OCI-LY3 (cell line): ENCODE measurements at regions not wholly inside any gene's neighbourhood (a gene's known extent, or its start where the extent isn't known, plus 50 kb on each side); places are given as distances from the start of the nearest gene placed in this dataset.
A peak's percentile ranks its signal among the peaks of the same experiment; 100 is the strongest.
"Not testable (repeated sequence)": the region's sequence is repeated elsewhere in the genome, so short reads cannot be mapped to it uniquely, and the experiment has no call there.

Experiments
- H2AFZ ChIP-seq: fragments of 200-600, 300-600 bp; shearing (Covaris generic); 2 replicates; pipeline ENCODE4 v1.6.0; 2014; ENCODE audit warnings: antibody characterized with exemption, low read depth, low read length
- H3K27ac ChIP-seq: fragments of 200-600, 300-600 bp; sonication (generic); 2 replicates; pipeline ENCODE4 v1.5.1; 2014; ENCODE audit warnings: mild to moderate bottlenecking, low read length, moderate library complexity, mixed read lengths
- H3K27me3 ChIP-seq: fragments of 200-600, 300-600 bp; sonication (generic); 2 replicates; pipeline ENCODE4 v1.6.1; 2014; ENCODE audit warnings: low read depth, low read length, mixed read lengths
- H3K36me3 ChIP-seq: fragments of 200-600, 300-600 bp; sonication (generic); replicated peaks from 2 replicates; pipeline ENCODE3; 2014; ENCODE audit warnings: low read depth, low read length, mixed read lengths
- H3K4me1 ChIP-seq: fragments of 300-600, 200-600 bp; sonication (generic); 2 replicates; pipeline ENCODE4 v1.6.1; 2014; ENCODE audit warnings: low read length, mixed read lengths
- H3K4me2 ChIP-seq: fragments of 200-600, 300-600 bp; sonication (generic); 2 replicates; pipeline ENCODE4 v1.6.1; 2014; ENCODE audit warnings: low read length, mixed read lengths
- H3K4me3 ChIP-seq: fragments of 300-600, 200-600 bp; sonication (generic); 2 replicates; pipeline ENCODE4 v1.5.1; 2014; ENCODE audit warnings: antibody characterized with exemption, mild to moderate bottlenecking, low read length, moderate library complexity
- H3K79me2 ChIP-seq: fragments of 300-600, 200-600 bp; shearing (Covaris generic); 2 replicates; pipeline ENCODE4 v1.6.1; 2014; ENCODE audit warnings: mild to moderate bottlenecking, low read length, mixed read lengths
- H3K9ac ChIP-seq: fragments of 300-600, 200-600 bp; shearing (Covaris generic); 2 replicates; pipeline ENCODE4 v1.6.0; 2014; ENCODE audit warnings: mild to moderate bottlenecking, low read length, moderate library complexity
- H3K9me3 ChIP-seq: fragments of 200-600, 300-600 bp; shearing (Covaris generic); 2 replicates; pipeline ENCODE4 v1.6.1; 2014; ENCODE audit warnings: low read length, mixed read lengths; ENCODE audit not compliant: insufficient read depth
- H4K20me1 ChIP-seq: fragments of 200-600, 300-600 bp; sonication (generic); 2 replicates; pipeline ENCODE4 v1.6.1; 2016; ENCODE audit warnings: low read length, mixed read lengths; ENCODE audit not compliant: insufficient read depth
- EZH2phosphoT487 ChIP-seq: fragments of 200-600 bp; shearing (Covaris generic); IDR thresholded peaks from 2 replicates; pipeline ENCODE4 v1.6.1; 2018; ENCODE audit warnings: antibody characterized with exemption, mixed run types, low read depth
- TF ChIP-seq, protein P1 (sequence below): fragments of 200-600, 300-600 bp; sonication (generic); IDR thresholded peaks from 2 replicates; pipeline ENCODE4 v1.5.1; 2014; ENCODE audit warnings: antibody characterized with exemption, low read length, low read depth

DNA sequence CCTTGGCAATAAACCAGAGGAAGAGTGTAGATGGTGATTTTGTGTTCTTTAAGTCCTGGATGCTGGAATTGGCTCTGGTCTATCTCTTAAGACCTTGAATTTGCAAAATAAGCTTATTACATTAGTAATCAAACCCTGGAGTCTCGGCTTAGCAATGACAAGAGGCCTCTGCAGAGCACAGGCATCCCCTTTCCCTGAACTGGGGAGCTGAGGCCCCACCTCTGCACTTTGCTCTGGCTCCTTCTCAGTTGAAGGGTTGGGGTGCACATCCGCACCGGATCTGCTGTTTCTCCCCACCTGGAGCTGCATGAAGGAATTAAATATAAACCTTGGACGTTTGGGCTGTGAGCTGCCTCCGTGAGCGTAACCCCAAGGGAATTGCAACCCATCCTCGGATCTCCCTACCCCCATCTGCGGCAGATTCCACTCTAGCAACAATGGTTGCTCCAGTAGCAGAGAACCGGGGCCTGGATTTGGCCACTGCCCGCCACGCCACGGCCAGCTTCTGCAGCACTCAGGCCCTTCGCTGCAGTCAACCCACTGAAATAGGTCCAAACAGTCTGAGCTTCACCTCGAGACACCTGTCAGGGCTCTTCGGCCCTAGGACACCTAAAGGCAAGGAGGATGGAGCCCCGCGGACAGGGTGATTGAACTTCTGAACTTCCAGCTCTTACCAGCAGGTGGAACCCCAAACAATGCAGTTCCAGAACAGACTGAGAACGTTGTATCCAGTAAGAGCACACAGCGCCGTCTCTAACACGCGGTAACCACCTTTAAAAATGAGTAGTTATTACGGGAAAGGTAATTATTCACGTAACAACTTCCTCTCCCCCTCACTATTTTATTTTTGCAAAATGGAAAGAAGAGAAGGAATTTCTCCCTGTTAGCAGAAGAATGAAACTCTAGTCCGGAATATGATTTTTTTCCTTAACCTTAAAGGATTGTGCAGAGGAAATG, 54.8 kb upstream of the CAPRIN1 start:
- Histone ChIP-seq H3K4me1 (peaks cover 25% of the 10 kb centered on the region), H3K4me2 (peak overlapping the region; percentile 88), H3K36me3 (no peaks in the 10 kb centered on the region), H3K4me3 (peak overlapping the region; percentile 61), H2AFZ (peak overlapping the region; percentile 84), H3K9ac (peak overlapping the region; percentile 5; the same call in 1 of the 2 replicates), H3K79me2 (no peaks in the 10 kb centered on the region), H3K27me3 (peaks cover 28% of the 10 kb centered on the region), H3K9me3 (no peaks in the 10 kb centered on the region), H4K20me1 (no peaks in the 10 kb centered on the region), H3K27ac (no peak overlapping the region)
- TF ChIP-seq, protein P1, sequence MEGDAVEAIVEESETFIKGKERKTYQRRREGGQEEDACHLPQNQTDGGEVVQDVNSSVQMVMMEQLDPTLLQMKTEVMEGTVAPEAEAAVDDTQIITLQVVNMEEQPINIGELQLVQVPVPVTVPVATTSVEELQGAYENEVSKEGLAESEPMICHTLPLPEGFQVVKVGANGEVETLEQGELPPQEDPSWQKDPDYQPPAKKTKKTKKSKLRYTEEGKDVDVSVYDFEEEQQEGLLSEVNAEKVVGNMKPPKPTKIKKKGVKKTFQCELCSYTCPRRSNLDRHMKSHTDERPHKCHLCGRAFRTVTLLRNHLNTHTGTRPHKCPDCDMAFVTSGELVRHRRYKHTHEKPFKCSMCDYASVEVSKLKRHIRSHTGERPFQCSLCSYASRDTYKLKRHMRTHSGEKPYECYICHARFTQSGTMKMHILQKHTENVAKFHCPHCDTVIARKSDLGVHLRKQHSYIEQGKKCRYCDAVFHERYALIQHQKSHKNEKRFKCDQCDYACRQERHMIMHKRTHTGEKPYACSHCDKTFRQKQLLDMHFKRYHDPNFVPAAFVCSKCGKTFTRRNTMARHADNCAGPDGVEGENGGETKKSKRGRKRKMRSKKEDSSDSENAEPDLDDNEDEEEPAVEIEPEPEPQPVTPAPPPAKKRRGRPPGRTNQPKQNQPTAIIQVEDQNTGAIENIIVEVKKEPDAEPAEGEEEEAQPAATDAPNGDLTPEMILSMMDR, result peak; percentile 84
- no peak for TF ChIP-seq EZH2phosphoT487

DNA sequence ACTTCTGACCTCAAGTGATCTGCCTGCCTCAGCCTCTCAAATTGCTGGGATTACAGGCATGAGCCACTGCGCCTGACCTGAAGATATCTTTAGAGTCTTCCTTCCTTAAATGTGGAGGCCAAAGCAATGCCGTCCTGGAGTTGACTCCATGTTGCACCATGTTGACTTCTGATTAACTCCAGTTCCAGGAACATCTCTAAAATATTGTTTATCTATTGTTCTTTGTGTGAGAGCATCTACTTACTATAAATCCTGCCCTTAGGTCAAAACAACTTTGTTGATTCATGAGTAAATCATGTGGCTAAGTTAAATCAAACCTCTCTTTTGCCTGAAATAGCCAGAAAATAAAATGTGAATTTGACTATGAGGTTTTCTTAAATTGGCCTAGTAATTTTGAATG, 56.6 kb upstream of the CAPRIN1 start:
- Histone ChIP-seq H3K27me3 (peaks cover 24% of the 10 kb centered on the region), H3K4me3 (no peak overlapping the region), H3K27ac (no peak overlapping the region), H3K4me2 (no peak overlapping the region), H3K36me3 (no peaks in the 10 kb centered on the region), H3K79me2 (no peaks in the 10 kb centered on the region), H2AFZ (no peak overlapping the region), H4K20me1 (no peaks in the 10 kb centered on the region), H3K9me3 (no peaks in the 10 kb centered on the region), H3K9ac (no peak overlapping the region), H3K4me1 (peaks cover 12% of the 10 kb centered on the region)
- TF ChIP-seq, protein P1, result no peak
- no peak for TF ChIP-seq EZH2phosphoT487

DNA sequence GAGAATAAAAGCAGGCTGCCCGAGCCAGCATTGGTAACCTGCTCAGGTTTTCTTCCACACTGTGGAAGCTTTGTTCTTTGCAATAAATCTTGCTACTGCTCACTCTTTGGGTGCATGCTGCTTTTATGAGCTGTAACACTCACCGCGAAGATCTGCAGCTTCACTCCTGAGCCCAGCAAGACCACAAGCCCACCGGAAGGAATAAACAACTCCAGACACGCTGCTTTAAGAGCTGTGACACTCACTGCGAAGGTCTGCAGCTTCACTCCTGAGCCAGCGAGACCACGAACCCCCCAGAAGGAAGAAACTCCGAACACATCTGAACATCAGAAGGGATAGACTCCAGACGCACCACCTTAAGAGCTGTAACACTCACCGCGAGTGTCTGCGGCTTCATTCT, 60.4 kb upstream of the CAPRIN1 start:
- not testable (repeated sequence) for H3K27me3 ChIP-seq, H3K4me1 ChIP-seq, H3K79me2 ChIP-seq, H3K9me3 ChIP-seq, H3K36me3 ChIP-seq, H3K9ac ChIP-seq, H4K20me1 ChIP-seq, H3K27ac ChIP-seq, H2AFZ ChIP-seq, H3K4me2 ChIP-seq, H3K4me3 ChIP-seq

DNA sequence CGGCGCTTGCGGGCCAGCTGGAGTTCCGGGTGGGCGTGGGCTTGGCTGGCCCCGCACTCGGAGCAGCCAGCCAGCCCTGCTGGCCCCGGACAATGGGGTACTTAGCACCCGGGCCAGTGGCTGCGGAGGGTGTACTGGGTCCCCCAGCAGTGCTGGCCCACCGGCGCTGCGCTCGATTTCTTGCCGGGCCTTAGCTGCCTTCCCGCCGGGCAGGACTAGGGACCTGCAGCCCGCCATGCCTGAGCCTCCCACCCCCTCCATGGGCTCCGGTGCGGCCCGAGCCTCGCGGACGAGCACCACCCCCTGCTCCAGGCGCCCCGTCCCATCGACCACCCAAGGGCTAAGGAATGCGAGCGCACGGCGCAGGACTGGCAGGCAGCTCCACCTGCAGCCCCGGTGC, 61.4 kb upstream of the CAPRIN1 start:
- not testable (repeated sequence) for H3K9ac ChIP-seq, H3K79me2 ChIP-seq, H3K27me3 ChIP-seq, H3K4me1 ChIP-seq, H3K9me3 ChIP-seq, H4K20me1 ChIP-seq, H3K4me3 ChIP-seq, H2AFZ ChIP-seq, H3K27ac ChIP-seq, H3K4me2 ChIP-seq, H3K36me3 ChIP-seq

DNA sequence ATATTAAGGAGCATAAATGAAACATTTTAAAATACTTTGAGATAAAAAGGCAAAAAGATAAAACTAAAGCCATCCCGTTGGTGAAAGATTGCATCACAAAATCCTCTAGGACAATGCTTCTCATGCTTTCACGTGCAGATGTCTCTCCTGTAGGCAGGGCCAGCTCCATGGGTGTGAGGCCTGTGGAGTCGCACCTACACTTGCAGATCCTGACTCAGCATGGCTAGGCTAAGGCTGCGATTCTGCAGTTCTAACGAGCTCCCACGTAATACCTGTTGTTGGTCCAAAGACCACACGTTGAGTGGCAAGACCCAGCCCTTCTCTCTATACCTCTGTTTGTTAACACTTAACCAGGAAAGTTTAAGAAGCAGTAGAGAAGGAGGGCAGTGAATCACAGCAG, 62.1 kb upstream of the CAPRIN1 start:
- Histone ChIP-seq H3K9me3 (no peaks in the 10 kb centered on the region), H4K20me1 (no peaks in the 10 kb centered on the region), H3K4me1 (no peaks in the 10 kb centered on the region), H3K4me3 (no peak overlapping the region), H3K36me3 (no peaks in the 10 kb centered on the region), H3K79me2 (no peaks in the 10 kb centered on the region), H2AFZ (no peak overlapping the region), H3K27ac (no peak overlapping the region), H3K9ac (no peak overlapping the region), H3K4me2 (no peak overlapping the region), H3K27me3 (peaks cover 6% of the 10 kb centered on the region; the same call in 1 of the 2 replicates)
- TF ChIP-seq EZH2phosphoT487, result no peak
- TF ChIP-seq, protein P1, result no peak
